UCSD-AML1 (cell line): ENCODE measurements at regions not wholly inside any gene's neighbourhood (a gene's known extent, or its start where the extent isn't known, plus 50 kb on each side); places are given as distances from the start of the nearest gene placed in this dataset.

Experiments
- DNase-seq: peaks from one replicate; lab custom pipeline; 2025; ENCODE audit not compliant: unreplicated experiment; lab: John Stamatoyannopoulos, UW

- peak; percentile 19 for DNase-seq
Measured at GRCh38 chrX:134172588-134173259, 64.3 kb upstream of the CCDC160 start.

DNA sequence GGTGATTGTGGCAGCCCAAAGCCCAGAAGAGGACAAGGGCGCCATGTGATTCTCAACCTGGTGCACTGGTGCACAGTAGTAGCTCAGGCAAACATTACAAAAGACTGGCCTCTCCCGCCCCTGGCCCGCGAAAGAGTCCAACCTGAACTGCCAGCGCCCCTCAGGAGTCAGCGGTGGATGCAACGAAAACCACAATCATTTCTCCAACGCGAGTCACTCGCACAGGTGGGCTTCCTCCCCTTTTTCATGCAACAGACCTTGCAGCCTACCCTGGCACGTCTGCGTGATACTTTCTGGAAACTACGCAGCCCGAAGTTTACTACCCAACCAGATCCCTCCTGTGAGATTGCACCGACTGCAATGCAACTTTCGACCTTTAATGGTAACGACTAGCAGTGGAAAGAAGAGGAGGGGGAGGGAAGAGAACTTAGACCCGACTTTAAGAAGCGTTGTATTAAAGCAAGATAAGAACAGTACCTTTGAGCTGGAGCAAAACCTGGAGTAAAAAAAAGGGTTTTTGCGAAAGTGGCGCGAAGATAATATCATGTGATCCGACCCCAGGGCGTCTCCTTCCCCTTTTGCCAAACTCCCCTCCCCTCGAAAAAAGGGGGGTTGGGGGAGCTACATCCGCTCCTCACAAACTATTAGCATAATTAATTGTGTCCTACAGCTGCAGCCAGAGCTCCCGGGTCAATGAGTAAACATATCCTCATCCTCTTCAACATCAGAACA, 63.3 kb upstream of the CCDC160 start:
- no peak for DNase-seq

DNA sequence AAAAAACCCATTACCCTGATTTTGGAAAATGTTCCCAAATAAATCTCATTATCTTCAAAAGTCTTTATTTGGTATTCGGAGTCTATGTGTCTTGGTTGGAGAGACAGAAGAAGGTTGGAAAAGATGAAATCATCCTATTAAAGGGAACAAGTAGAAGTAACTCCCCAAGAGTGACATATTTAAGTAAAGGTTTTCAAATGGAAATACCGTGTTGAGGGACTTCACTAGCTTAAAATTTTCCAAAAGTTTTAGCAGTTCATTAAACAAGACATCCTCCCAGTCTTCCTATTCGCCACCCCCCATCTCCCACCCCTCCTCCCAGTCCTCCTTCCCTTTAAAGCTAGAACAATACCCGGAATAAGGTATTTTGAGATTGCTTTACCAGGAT, 62.7 kb upstream of the CCDC160 start:
- DNase-seq = no peak

- no peak for DNase-seq
Measured at GRCh38 chrX:134174859-134175258, 62.1 kb upstream of the CCDC160 start.

GRCh38 chrX:134177527-134177926, 59.5 kb upstream of the CCDC160 start:
- DNase-seq = no peak

DNA sequence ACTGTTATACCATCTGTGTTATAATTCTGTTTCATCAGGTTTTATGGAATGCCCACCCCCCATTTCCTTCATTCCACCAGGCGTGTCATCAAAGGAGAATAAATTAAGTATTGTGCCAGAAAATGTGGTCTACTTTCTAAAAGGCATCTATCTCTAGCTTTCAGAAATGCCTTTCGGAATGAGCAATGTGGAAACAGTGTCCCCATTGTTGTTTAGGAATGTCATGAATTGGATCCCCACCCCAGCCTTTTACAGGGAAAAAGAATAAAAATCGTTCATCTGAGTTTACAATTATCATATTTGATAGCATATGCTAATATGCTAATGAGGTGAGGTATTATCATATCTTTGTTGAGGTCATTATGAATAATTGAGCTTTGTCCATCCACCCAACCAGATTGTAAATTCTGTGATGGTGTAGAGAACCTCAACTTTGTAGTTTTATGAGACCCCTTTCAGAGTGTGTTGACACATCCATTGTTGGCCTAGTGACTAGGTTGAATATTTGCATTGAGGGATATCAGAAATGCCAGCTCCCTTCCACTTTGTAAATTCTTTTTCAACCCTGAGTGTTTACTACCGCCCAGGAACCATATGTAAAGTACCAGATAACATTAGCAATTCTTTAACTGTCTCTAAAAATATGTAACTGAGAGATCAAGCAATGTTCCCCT, 56.2 kb upstream of the CCDC160 start:
- no peak for DNase-seq

GRCh38 chrX:134181275-134181660, 55.7 kb upstream of the CCDC160 start:
- no peak for DNase-seq

DNA sequence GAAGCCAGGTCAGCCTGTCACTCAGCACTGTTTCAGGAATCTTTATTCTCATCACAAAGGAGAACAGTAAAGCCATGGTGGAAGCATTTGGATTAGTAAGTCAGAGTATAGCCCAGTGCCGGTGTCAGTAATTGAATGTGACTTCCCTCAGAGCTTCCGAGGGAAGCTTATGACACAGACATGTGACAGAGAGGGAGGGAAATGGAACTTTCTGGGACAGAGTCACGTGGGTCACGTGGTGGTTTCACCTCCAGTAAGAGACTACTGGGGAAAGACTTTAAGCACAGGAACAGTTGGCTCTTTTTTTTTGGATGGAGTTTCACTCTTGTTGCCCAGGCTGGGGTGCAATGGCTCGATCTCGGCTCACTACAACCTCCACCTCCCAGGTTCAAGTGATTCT, 53.3 kb upstream of the CCDC160 start:
- no peak for DNase-seq

- peak; percentile 10 for DNase-seq
Measured at GRCh38 chrX:134184936-134185335, 52.0 kb upstream of the CCDC160 start.

GRCh38 chrX:134186362-134187121, 50.4 kb upstream of the CCDC160 start:
- DNase-seq = peak; percentile 33
